ENCODE measurements at regions not wholly inside any gene's neighbourhood (a gene's known extent, or its start where the extent isn't known, plus 50 kb on each side); places are given as distances from the start of the nearest gene placed in this dataset.
"Not testable (repeated sequence)": the region's sequence is repeated elsewhere in the genome, so short reads cannot be mapped to it uniquely, and the experiment has no call there.

GRCh38 chr2:105691947-105692390 lies 52.7 kb upstream of the NCK2 start:
- H3K27ac ChIP-seq, result no peak overlapping the region
- H3K4me3 ChIP-seq, result no peak overlapping the region

- Histone ChIP-seq H3K4me3 (no peak overlapping the region), H3K27ac (no peak overlapping the region)
Measured at GRCh38 chr2:105690566-105690965, 54.1 kb upstream of the NCK2 start.

- H3K27ac ChIP-seq, result no peak overlapping the region
- no peak overlapping the region for H3K4me3 ChIP-seq
Measured at GRCh38 chr2:105689484-105689883, 55.2 kb upstream of the NCK2 start.

GRCh38 chr2:105688946-105689345 lies 55.8 kb upstream of the NCK2 start:
- no peak overlapping the region for H3K4me3 ChIP-seq
- no peak overlapping the region for H3K27ac ChIP-seq

- Histone ChIP-seq H3K4me3 (no peak overlapping the region), H3K27ac (no peak overlapping the region)
Measured at GRCh38 chr2:105686588-105686987, 58.1 kb upstream of the NCK2 start.

GRCh38 chr2:105683011-105683492 lies 61.7 kb upstream of the NCK2 start:
- no peak overlapping the region for H3K4me3 ChIP-seq
- H3K27ac ChIP-seq, result no peak overlapping the region

GRCh38 chr2:105682401-105682800 lies 62.3 kb upstream of the NCK2 start:
- no peak overlapping the region for H3K4me3 ChIP-seq
- H3K27ac ChIP-seq, result no peak overlapping the region

- Histone ChIP-seq H3K4me3 (no peak overlapping the region), H3K27ac (no peak overlapping the region)
Measured at GRCh38 chr2:105681927-105682326, 62.8 kb upstream of the NCK2 start.

- Histone ChIP-seq H3K4me3 (no peak overlapping the region), H3K27ac (no peak overlapping the region)
Measured at GRCh38 chr2:105680357-105680756, 64.4 kb upstream of the NCK2 start.

- Histone ChIP-seq H3K4me3 (no peak overlapping the region), H3K27ac (no peak overlapping the region)
Measured at GRCh38 chr2:105678346-105678745, 66.4 kb upstream of the NCK2 start.

- Histone ChIP-seq H3K4me3 (no peak overlapping the region), H3K27ac (no peak overlapping the region)
Measured at GRCh38 chr2:105677901-105678300, 66.8 kb upstream of the NCK2 start.

GRCh38 chr2:105675841-105676240 lies 68.9 kb upstream of the NCK2 start:
- H3K27ac ChIP-seq, result no peak overlapping the region
- H3K4me3 ChIP-seq, result no peak overlapping the region

- no peak overlapping the region for H3K27ac ChIP-seq
- no peak overlapping the region for H3K4me3 ChIP-seq
Measured at GRCh38 chr2:105674859-105675541, 69.7 kb upstream of the NCK2 start.

- Histone ChIP-seq H3K4me3 (no peak overlapping the region), H3K27ac (no peak overlapping the region)
Measured at GRCh38 chr2:105674401-105674800, 70.3 kb upstream of the NCK2 start.

- no peak overlapping the region for H3K4me3 ChIP-seq
- no peak overlapping the region for H3K27ac ChIP-seq
Measured at GRCh38 chr2:105671156-105671555, 73.6 kb upstream of the NCK2 start.

GRCh38 chr2:105669384-105669891 lies 75.3 kb upstream of the NCK2 start:
- H3K27ac ChIP-seq, result no peak overlapping the region
- no peak overlapping the region for H3K4me3 ChIP-seq

GRCh38 chr2:105665480-105665879 lies 79.2 kb upstream of the NCK2 start:
- no peak overlapping the region for H3K4me3 ChIP-seq
- H3K27ac ChIP-seq, result no peak overlapping the region

GRCh38 chr2:105660489-105660888 lies 84.2 kb upstream of the NCK2 start:
- no peak overlapping the region for H3K4me3 ChIP-seq

GRCh38 chr2:105655723-105656606 lies 88.7 kb upstream of the NCK2 start:
- not testable (repeated sequence) for H3K27ac ChIP-seq, H3K4me3 ChIP-seq

More at GRCh38 chr2:105660489-105660888, 84.2 kb upstream of the NCK2 start:
- H3K27ac ChIP-seq, result no peak overlapping the region

GRCh38 chr2:105655244-105655643 lies 89.5 kb upstream of the NCK2 start:
- no peak overlapping the region for H3K4me3 ChIP-seq
- H3K27ac ChIP-seq, result no peak overlapping the region

GRCh38 chr2:105654474-105655004 lies 90.2 kb upstream of the NCK2 start:
- Histone ChIP-seq H3K27ac (no peak overlapping the region), H3K4me3 (no peak overlapping the region)
